Ishikawa (cell line): ENCODE measurements at regions not wholly inside any gene's neighbourhood (a gene's known extent, or its start where the extent isn't known, plus 50 kb on each side); places are given as distances from the start of the nearest gene placed in this dataset.

Source experiments
- CEBPB ChIP-seq: IDR thresholded peaks from 2 replicates; pipeline ENCODE4 v1.6.1; 2012
- CREB1 ChIP-seq: IDR thresholded peaks from 2 replicates; pipeline ENCODE4 v1.6.1; 2012; ENCODE audit warnings: low read depth
- EGR1 ChIP-seq: IDR thresholded peaks from 2 replicates; pipeline ENCODE4 v1.6.1; 2012
- EP300 ChIP-seq: IDR thresholded peaks from 2 replicates; pipeline ENCODE4 v1.6.1; 2012; ENCODE audit warnings: borderline replicate concordance
- FOXM1 ChIP-seq: IDR thresholded peaks from 2 replicates; pipeline ENCODE4 v1.6.1; 2012; ENCODE audit warnings: low read depth, borderline replicate concordance
- MAX ChIP-seq: IDR thresholded peaks from 2 replicates; pipeline ENCODE4 v1.6.1; 2012
- NFIC ChIP-seq: IDR thresholded peaks from 2 replicates; pipeline ENCODE4 v1.6.1; 2012
- RAD21 ChIP-seq: IDR thresholded peaks from 2 replicates; pipeline ENCODE4 v1.6.1; 2012; ENCODE audit warnings: low read depth
- TAF1 ChIP-seq: IDR thresholded peaks from 2 replicates; pipeline ENCODE4 v1.6.1; 2012; ENCODE audit warnings: low read depth, mild to moderate bottlenecking
- TCF12 ChIP-seq: IDR thresholded peaks from 2 replicates; pipeline ENCODE4 v1.6.1; 2012; ENCODE audit warnings: low read depth
- TEAD4 ChIP-seq: IDR thresholded peaks from 2 replicates; pipeline ENCODE4 v1.6.1; 2012
- USF1 ChIP-seq: IDR thresholded peaks from 2 replicates; pipeline ENCODE4 v1.6.1; 2012
- YY1 ChIP-seq: IDR thresholded peaks from 2 replicates; pipeline ENCODE4 v1.6.1; 2012; ENCODE audit warnings: low read depth
- ZBTB7A ChIP-seq: IDR thresholded peaks from 2 replicates; pipeline ENCODE4 v1.6.1; 2012; ENCODE audit warnings: low read depth
- TF ChIP-seq, protein P1 (sequence below): IDR thresholded peaks from 2 replicates; pipeline ENCODE4 v1.6.1; 2012; ENCODE audit warnings: low read depth, mild to moderate bottlenecking

- TF ChIP-seq NFIC (no peak), ZBTB7A (no peak), EGR1 (no peak), TCF12 (no peak), CEBPB (no peak), TEAD4 (no peak), RAD21 (no peak), TAF1 (no peak), MAX (no peak), CREB1 (no peak), FOXM1 (no peak), USF1 (no peak), YY1 (no peak), EP300 (no peak)
- TF ChIP-seq, protein P1, sequence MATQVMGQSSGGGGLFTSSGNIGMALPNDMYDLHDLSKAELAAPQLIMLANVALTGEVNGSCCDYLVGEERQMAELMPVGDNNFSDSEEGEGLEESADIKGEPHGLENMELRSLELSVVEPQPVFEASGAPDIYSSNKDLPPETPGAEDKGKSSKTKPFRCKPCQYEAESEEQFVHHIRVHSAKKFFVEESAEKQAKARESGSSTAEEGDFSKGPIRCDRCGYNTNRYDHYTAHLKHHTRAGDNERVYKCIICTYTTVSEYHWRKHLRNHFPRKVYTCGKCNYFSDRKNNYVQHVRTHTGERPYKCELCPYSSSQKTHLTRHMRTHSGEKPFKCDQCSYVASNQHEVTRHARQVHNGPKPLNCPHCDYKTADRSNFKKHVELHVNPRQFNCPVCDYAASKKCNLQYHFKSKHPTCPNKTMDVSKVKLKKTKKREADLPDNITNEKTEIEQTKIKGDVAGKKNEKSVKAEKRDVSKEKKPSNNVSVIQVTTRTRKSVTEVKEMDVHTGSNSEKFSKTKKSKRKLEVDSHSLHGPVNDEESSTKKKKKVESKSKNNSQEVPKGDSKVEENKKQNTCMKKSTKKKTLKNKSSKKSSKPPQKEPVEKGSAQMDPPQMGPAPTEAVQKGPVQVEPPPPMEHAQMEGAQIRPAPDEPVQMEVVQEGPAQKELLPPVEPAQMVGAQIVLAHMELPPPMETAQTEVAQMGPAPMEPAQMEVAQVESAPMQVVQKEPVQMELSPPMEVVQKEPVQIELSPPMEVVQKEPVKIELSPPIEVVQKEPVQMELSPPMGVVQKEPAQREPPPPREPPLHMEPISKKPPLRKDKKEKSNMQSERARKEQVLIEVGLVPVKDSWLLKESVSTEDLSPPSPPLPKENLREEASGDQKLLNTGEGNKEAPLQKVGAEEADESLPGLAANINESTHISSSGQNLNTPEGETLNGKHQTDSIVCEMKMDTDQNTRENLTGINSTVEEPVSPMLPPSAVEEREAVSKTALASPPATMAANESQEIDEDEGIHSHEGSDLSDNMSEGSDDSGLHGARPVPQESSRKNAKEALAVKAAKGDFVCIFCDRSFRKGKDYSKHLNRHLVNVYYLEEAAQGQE, result no peak
Measured at GRCh38 chr12:76623931-76624330, 64.4 kb upstream of the OSBPL8 start.

DNA sequence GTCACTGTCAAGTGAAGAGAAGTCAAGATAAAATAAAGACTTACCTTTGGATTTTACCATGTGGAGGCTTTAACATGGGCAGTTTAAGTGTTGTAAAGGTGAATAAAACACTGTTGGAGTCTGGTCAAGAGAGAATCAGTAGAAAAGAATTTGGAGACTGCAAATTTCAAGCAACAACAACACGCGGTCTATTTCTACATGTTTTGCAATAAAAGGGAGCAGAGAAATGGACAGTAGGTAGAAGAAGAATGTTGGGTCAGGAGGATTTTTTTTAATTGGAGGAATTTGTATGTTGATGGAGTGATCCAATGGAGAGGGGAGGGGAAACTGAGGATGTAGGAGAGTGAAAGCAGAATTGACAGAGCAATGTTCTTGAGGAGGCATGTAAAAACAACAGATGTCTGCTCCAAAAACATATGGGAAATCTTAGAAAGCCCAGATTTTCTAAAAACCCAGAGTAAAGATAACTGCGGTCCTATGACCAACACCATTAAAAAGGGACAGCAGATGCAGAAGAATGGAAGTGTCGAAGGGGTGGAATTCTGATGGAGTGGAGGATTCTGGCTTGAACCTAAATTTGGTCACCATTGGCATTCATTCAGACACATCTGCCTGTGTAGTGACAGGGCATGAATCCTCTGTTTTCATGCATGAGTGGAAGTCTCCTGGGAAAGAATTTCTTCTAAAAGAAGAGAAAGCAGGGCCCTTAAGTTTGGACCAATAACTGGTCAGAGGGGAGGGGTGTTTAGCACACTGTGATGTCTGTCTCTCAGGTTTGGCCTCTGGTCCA, 68.0 kb upstream of the OSBPL8 start:
- TF ChIP-seq FOXM1, result no peak
- TF ChIP-seq TCF12, result no peak
- no peak for TF ChIP-seq CREB1
- no peak for TF ChIP-seq EP300
- TF ChIP-seq NFIC, result no peak
- TF ChIP-seq TAF1, result no peak
- no peak for TF ChIP-seq ZBTB7A
- TF ChIP-seq CEBPB, result no peak
- TF ChIP-seq MAX, result no peak
- TF ChIP-seq RAD21, result no peak
- TF ChIP-seq, protein P1, result no peak

- TF ChIP-seq USF1, result no peak
- TF ChIP-seq MAX, result no peak
- TF ChIP-seq NFIC, result no peak
- no peak for TF ChIP-seq FOXM1
- TF ChIP-seq RAD21, result no peak
- TF ChIP-seq EGR1, result no peak
- no peak for TF ChIP-seq TAF1
- TF ChIP-seq TEAD4, result no peak
- TF ChIP-seq CEBPB, result no peak
- no peak for TF ChIP-seq EP300
- no peak for TF ChIP-seq CREB1
- no peak for TF ChIP-seq ZBTB7A
- no peak for TF ChIP-seq TCF12
- TF ChIP-seq, protein P1, result no peak
- no peak for TF ChIP-seq YY1
Measured at GRCh38 chr12:76628745-76629144, 69.2 kb upstream of the OSBPL8 start.

- no peak for TF ChIP-seq CREB1
- TF ChIP-seq USF1, result no peak
- TF ChIP-seq FOXM1, result no peak
- no peak for TF ChIP-seq YY1
Measured at GRCh38 chr12:76631741-76632140, 72.2 kb upstream of the OSBPL8 start.
